HG03460 (cell line): ENCODE measurements at regions not wholly inside any gene's neighbourhood (a gene's known extent, or its start where the extent isn't known, plus 50 kb on each side); places are given as distances from the start of the nearest gene placed in this dataset.

Experiments
- ATAC-seq: cut with Tn5 transposase; IDR thresholded peaks from one replicate; pipeline ENCODE4 v1.9.1; 2021; ENCODE audit not compliant: unreplicated experiment

DNA sequence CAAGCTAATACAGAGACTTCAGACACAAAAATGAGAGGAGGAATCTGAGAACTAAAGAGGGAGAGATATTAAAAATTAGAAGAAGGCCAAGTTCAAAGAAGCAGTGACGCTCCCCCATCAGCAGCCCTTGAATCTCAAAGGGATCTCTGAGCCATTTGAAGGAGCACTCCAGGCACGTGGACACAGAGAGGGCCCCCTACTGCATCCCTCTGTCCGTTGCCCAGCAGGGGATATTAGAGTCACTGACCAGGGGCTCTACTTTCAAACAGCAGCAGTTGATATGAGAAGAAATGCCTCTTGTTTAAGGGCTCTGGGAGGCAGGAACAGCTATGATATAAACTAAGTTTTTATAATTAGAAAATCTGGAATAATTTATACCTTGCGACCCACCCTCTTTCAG lies 479.0 kb upstream of the SALL1 start:
- ATAC-seq, result no peak

GRCh38 chr16:51629576-51629975 lies 478.5 kb upstream of the SALL1 start:
- no peak for ATAC-seq

- ATAC-seq, result no peak
Observed at GRCh38 chr16:51624080-51624775, 473.2 kb upstream of the SALL1 start.

DNA sequence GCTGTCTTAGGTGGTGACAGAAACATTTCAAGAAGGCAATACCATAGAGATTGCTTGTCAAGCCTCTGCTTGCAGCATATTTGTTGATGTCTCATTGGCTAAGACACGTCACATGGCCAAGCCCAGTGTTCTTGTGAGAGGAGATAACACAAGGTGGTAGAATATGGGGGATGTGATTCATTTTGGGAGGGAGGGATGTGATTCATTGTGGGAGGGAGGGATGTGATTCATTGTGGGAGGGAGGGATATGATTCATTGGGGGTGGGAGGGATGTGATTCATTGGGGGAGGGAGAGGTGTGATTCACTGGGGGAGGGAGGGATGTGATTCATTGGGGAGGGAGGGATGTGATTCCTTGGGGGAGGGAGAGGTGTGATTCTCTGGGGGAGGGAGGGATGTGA lies 470.5 kb upstream of the SALL1 start:
- ATAC-seq, result no peak

DNA sequence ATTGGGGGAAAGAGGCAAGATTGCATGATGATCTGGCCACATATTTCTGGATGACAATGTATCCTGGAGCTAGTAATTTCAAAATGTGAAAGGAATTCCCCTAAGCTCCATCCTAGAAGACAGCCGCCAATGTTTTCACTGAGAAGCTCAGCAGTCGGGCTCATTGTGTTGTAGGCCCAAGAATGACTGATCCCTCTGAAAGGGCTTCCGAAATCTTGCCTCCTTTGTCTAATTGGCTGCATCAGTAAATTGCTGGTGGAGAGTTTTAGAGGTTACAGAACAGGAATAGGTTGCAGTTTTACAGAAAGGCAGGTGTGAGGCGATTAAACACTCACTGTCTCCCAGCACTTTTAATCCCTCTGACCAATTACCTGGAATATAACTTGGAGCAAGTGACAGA lies 464.1 kb upstream of the SALL1 start:
- no peak for ATAC-seq

DNA sequence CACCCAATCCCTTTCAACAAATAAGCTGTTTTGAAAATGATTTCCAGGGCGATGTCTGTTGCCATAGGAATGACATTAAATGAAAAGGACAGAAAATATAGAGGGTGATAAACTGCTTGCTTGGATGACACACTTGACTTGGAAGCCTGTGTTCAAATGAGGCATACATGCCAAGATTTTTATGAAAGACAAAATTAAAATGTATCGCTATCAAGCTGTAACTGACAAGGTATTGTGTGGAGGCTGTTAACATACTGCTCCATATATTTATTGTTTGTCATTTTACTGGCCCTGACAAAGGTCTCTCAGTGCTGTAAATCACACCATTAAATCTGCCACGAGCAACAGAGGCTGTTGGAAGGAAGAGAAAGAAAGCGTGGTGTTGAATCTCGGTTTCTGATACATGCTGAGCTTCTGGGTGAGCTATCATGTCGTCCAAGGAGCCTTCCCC lies 456.2 kb upstream of the SALL1 start:
- ATAC-seq, result no peak

DNA sequence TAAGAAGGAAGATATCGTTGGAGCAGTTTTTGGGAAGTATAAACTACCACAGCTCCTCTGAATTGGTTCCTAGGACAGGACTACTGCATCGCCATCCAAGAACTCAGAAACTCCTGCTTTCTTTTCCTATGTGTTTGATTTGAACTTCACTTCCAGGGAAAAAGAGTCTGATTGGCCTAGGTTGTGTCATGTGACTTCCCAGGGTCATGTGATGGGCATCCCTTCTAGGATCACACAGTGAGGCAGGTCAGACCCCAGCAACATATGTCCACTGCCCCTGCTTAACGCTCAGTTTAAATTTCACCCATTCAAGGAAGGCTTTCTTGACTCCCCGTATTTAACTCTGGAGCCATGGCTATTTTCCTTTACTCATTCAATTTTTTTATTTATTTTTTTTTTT lies 445.2 kb upstream of the SALL1 start:
- no peak for ATAC-seq

DNA sequence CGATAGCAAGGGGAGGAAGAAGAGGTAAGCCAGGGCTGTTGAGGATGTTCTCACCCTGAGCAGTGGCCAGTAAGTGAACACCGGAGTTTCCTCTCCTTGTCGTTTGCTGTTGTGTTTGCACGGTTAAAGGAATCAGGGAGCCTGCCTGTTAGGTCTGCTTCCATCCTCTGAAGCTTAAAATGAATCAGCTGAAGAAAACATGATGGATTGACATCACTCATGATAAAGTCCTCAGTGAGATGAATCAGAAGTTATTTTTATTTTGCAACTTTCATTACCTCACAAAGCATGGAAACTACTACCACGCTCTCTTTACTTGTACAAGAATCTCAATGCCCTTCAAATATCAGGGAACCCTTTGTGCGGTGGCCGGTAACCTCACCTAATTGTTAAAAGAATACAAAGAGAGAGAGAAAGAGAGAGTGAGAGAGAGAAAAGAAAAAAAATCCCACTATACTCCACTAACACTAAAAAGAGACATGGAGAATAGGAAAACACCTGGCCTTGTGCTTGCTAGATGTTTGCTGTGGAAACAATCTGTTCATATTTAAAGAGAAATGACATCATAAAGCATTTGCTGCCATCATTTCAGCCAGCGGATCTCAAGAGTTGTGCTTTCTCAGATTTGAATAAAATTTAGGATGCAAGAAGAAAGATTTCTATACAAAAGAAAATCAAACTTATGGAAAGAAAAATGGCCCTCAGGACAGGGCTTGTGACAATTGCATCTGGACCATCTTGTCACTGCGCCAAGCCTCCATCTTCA lies 441.6 kb upstream of the SALL1 start:
- no peak for ATAC-seq

GRCh38 chr16:51592001-51592501 lies 441.0 kb upstream of the SALL1 start:
- ATAC-seq, result no peak

- ATAC-seq, result no peak
Observed at GRCh38 chr16:51591480-51591879, 440.4 kb upstream of the SALL1 start.

DNA sequence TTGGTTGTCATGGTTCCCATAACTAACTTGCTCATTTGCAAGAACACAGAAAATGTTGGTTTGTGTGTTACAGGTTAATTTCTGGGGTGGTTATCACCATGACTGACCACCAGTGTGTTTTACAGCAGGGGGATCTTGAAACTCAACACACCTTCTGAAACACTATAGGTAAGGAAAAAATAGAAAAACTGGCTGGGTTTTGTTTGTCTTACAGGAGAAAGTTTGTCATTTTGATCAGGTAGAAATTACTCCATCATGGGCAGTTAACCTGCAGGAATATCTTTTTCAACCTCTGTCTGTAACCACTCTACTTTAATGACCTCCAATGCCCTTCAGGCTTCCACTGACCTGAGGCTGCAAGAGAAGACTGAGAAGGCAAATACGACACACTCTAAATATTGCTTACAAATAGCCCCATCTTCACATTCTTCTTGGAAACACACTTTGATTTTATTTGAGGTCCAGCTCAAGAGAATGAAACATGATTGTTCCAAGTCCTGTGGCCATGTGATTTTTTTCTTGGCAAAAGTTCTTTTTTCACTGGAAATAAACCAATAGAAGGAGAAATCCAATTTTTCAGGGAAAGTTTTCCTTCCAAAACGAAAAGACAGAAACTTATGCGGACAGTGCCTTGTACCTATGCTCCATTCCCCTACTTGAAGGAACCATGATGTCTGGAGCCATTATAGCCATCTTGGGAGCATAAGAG lies 428.7 kb upstream of the SALL1 start:
- no peak for ATAC-seq

DNA sequence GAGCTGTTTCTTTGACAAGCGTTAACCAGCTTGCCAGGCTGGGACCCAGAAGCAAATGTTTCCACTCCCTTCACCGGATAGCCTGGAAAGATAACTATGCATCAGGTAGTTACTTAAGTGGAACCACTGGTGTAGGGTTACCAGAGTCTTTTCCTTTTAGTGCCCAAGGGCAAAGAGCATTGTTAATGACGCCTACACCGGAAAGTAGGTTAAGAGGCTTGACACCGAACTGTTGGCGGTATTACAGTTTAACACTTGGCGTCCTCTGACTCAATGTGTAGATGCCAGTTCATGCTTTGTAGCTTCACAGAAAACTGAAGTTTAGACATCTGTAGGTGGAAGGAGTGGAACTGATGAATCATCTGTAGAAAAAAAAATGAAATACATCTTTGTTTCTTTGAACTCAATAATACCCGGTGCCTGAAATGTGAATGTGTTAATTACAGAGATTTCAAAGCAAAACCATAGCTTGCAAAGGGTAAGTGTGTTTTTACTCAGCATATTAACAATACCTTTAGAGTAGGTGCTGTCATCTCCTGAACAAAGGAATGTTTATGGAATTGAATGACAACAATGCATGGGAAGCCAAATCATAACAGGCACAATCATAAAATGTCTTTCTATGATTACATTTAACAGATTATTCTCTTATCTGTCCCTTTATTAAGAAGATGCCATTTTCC lies 426.7 kb upstream of the SALL1 start:
- ATAC-seq, result no peak

DNA sequence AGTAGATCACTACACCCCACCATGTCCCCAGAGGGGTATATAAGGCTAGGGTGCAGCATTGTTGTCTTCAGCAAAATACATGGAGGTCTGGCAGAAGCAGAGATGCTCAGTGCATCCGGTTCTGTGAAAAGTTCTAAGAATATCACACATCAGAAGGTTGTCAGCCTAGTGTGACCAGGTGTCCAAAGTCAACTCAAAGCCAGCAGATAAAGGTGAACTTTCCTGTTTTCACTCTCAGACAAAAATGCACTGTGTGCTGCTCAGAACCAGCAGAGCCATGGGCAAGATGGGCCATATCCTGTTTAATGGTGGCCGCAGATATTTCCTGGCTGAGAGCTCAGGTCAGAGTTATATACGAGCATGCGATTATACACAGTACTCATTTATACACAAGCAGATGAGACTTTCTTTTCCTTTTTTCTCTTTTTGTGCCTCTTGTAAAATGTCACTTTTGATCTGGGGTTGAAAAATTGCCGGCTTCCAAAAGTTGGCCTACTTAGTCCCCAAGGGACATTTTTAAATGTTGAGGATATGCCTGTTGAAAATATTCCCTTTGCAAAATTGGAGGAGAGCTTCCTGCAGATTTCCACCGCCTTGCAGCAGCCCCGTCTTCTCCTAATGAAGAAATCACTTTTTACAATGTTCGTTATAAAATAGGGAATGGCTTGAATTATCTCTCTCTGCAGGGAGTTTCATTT lies 425.6 kb upstream of the SALL1 start:
- ATAC-seq, result no peak

DNA sequence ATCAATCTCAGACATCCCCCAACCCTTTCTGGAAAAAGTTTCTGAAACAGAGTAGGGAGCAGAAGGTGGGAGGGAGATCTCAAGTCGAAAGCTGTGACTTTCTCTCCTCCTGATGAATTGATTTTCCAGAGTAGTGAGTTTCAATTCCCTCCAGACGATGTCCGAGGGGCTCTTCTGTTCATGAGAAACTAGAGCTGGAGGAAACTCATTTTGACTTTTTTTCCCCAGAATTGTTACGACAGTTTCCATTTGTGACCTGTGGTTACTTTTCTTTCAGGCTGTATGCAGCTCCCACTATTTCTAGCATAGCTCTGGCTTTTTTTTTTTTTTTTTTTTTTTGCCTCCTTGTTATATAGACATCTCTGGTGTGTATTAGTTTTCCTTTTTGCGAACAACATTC lies 422.1 kb upstream of the SALL1 start:
- ATAC-seq, result no peak

- peak; percentile 73 for ATAC-seq
Observed at GRCh38 chr16:51569203-51569931, 418.3 kb upstream of the SALL1 start.

DNA sequence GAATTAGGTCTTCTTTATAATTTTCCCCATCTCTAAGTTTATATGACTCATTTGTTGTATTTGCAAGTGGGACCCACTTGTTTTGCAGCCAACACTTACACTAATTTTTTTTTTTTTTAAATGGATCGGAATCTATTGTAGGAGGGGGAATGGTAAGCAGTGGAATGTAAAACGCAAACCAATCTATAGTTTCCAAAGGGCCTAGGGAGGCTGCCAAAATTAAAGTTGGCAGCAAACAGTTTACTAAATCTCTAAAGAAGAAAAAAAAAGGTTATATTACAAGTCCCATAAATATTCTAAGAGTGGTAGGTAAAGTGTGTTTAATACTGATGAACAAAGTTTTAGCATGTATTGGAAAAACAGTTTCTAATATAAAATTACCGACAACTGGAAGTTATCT lies 416.8 kb upstream of the SALL1 start:
- no peak for ATAC-seq

DNA sequence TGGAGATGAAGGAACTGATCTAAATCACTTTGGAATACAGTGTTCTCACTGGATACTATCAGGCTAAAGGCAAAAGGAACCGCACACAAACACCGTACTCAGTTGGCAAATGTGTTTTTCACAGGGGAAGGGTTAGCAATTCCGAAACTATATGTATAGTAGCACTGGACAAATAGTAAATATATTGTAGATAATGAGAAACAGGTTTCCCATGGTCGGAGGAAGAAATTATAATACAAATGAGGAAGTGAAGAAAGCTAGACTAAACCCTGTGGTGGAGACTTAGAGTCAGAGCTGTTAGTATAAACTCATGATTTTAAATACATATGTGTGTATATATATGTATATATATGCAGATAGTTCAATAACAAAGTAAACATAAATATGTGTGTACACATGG lies 414.1 kb upstream of the SALL1 start:
- ATAC-seq, result no peak

- ATAC-seq, result no peak
Observed at GRCh38 chr16:51562891-51563290, 411.8 kb upstream of the SALL1 start.

DNA sequence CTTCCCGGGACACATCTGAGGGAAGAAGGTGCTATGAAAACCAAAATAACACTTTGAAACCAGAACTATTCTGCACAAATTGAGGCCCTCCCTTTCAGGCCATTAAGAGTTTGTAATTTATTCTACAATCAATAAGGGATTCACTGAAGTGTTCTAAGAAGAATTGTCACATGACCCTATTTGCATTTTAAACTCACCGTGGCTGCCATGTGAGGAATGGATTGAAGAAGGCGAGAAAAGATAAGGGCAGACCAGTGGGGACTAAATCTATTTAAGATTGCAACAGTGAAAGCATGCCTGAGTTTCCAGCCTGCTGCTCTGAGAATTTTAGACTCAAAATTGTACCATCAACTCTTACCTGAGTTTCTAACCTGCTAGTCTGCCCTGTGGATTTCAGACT lies 408.8 kb upstream of the SALL1 start:
- ATAC-seq, result no peak

GRCh38 chr16:51557670-51558069 lies 406.6 kb upstream of the SALL1 start:
- no peak for ATAC-seq
